Activated CD8-positive, alpha-beta memory T cell treated with anti-CD3 and anti-CD28 coated beads, Interleukin-2, amount 10 ng/mL, durations not matched to agents 7 days and 5 days (primary cell): ENCODE measurements at regions not wholly inside any gene's neighbourhood (a gene's known extent, or its start where the extent isn't known, plus 50 kb on each side); places are given as distances from the start of the nearest gene placed in this dataset.

Source experiments
- ATAC-seq: fragments of 150-1000 bp; cut with Tn5 transposase; one replicate; pipeline ENCODE4 v1.10.0; 2021; ENCODE audit warnings: moderate library complexity
- CTCF ChIA-PET: fragments of 350-600 bp; sonication (Branson Sonifier 250); formaldehyde crosslinking; loops from one replicate; lab custom pipeline; 2021; ENCODE audit warnings: antibody characterized with exemption; lab: Charles Lee
- DNase-seq: peaks from one replicate; pipeline ENCODE4 v3.0.0-alpha.2; 2020
- H3K27ac Mint-ChIP-seq: one replicate; pipeline ENCODE4 v1.8.0; 2021; ENCODE audit warnings: mild to moderate bottlenecking, mixed read lengths
- H3K27me3 Mint-ChIP-seq: one replicate; pipeline ENCODE4 v1.8.0; 2021; ENCODE audit warnings: mixed read lengths
- H3K36me3 Mint-ChIP-seq: one replicate; pipeline ENCODE4 v1.8.0; 2021; ENCODE audit warnings: mild to moderate bottlenecking, mixed read lengths
- H3K4me1 Mint-ChIP-seq: one replicate; pipeline ENCODE4 v1.8.0; 2021; ENCODE audit warnings: mixed read lengths
- H3K4me3 Mint-ChIP-seq: one replicate; pipeline ENCODE4 v1.8.0; 2021; ENCODE audit warnings: mild to moderate bottlenecking, moderate library complexity, mixed read lengths
- H3K9me3 Mint-ChIP-seq: one replicate; pipeline ENCODE4 v1.8.0; 2022; ENCODE audit warnings: low read depth, mixed read lengths

- CTCF ChIA-PET: no interaction called here
- Mint-ChIP-seq H3K27ac (no peak overlapping the region), H3K36me3 (no peaks in the 10 kb centered on the region), H3K4me3 (no peak overlapping the region), H3K4me1 (no peaks in the 10 kb centered on the region), H3K9me3 (no peaks in the 10 kb centered on the region), H3K27me3 (no peaks in the 10 kb centered on the region)
- DNase-seq (no peak), ATAC-seq (no peak)
These were observed 71.3 kb upstream of the PGRMC2 start for GRCh38 chr4:128358913-128359279.

- Mint-ChIP-seq H3K36me3 (no peaks in the 10 kb centered on the region), H3K27ac (no peak overlapping the region), H3K27me3 (no peaks in the 10 kb centered on the region), H3K4me3 (no peak overlapping the region), H3K9me3 (no peaks in the 10 kb centered on the region), H3K4me1 (no peaks in the 10 kb centered on the region)
- no peak for ATAC-seq
- CTCF ChIA-PET: no interaction called here
- DNase-seq: no peak
These were observed 70.8 kb upstream of the PGRMC2 start for GRCh38 chr4:128358231-128358912.

- Mint-ChIP-seq H3K9me3 (no peaks in the 10 kb centered on the region), H3K4me1 (no peaks in the 10 kb centered on the region), H3K27ac (no peak overlapping the region), H3K36me3 (no peaks in the 10 kb centered on the region), H3K4me3 (no peak overlapping the region), H3K27me3 (no peaks in the 10 kb centered on the region)
- DNase-seq (no peak), ATAC-seq (no peak)
- CTCF ChIA-PET: no interaction called here
These were observed 69.7 kb upstream of the PGRMC2 start for GRCh38 chr4:128357286-128357685.

GRCh38 chr4:128355305-128355704 lies 67.7 kb upstream of the PGRMC2 start:
- Mint-ChIP-seq H3K36me3 (no peaks in the 10 kb centered on the region), H3K9me3 (no peaks in the 10 kb centered on the region), H3K27me3 (no peaks in the 10 kb centered on the region), H3K4me1 (no peaks in the 10 kb centered on the region), H3K4me3 (no peak overlapping the region), H3K27ac (no peak overlapping the region)
- no peak for DNase-seq
- CTCF ChIA-PET: no interaction called here
- no peak for ATAC-seq

GRCh38 chr4:128354205-128354821 lies 66.7 kb upstream of the PGRMC2 start:
- CTCF ChIA-PET: no interaction called here
- Mint-ChIP-seq H3K9me3 (no peaks in the 10 kb centered on the region), H3K36me3 (no peaks in the 10 kb centered on the region), H3K27me3 (no peaks in the 10 kb centered on the region), H3K4me1 (no peaks in the 10 kb centered on the region), H3K4me3 (no peak overlapping the region), H3K27ac (no peak overlapping the region)
- ATAC-seq (no peak), DNase-seq (no peak)

- CTCF ChIA-PET: no interaction called here
- Mint-ChIP-seq H3K4me1 (no peaks in the 10 kb centered on the region), H3K27ac (no peak overlapping the region), H3K9me3 (no peaks in the 10 kb centered on the region), H3K4me3 (no peak overlapping the region), H3K36me3 (no peaks in the 10 kb centered on the region), H3K27me3 (no peaks in the 10 kb centered on the region)
- ATAC-seq (no peak), DNase-seq (no peak)
These were observed 66.2 kb upstream of the PGRMC2 start for GRCh38 chr4:128353791-128354190.

- Mint-ChIP-seq H3K9me3 (no peaks in the 10 kb centered on the region), H3K4me3 (no peak overlapping the region), H3K4me1 (no peaks in the 10 kb centered on the region), H3K27me3 (no peaks in the 10 kb centered on the region), H3K27ac (no peak overlapping the region), H3K36me3 (no peaks in the 10 kb centered on the region)
- no peak for DNase-seq
- CTCF ChIA-PET: no interaction called here
- no peak for ATAC-seq
These were observed 63.9 kb upstream of the PGRMC2 start for GRCh38 chr4:128351502-128351901.

- no peaks in the 10 kb centered on the region for H3K9me3 Mint-ChIP-seq
- ATAC-seq (no peak), DNase-seq (no peak)
- CTCF ChIA-PET: no interaction called here
- no peak overlapping the region for H3K4me3 Mint-ChIP-seq
- H3K4me1 Mint-ChIP-seq: no peaks in the 10 kb centered on the region
- H3K36me3 Mint-ChIP-seq: no peaks in the 10 kb centered on the region
- no peaks in the 10 kb centered on the region for H3K27me3 Mint-ChIP-seq
- H3K27ac Mint-ChIP-seq: no peak overlapping the region
These were observed 62.9 kb upstream of the PGRMC2 start for GRCh38 chr4:128350449-128351045.

- Mint-ChIP-seq H3K4me1 (no peaks in the 10 kb centered on the region), H3K4me3 (no peak overlapping the region), H3K27me3 (no peaks in the 10 kb centered on the region), H3K36me3 (no peaks in the 10 kb centered on the region), H3K9me3 (no peaks in the 10 kb centered on the region), H3K27ac (no peak overlapping the region)
- no peak for DNase-seq
- ATAC-seq: no peak
- CTCF ChIA-PET: no interaction called here
These were observed 62.3 kb upstream of the PGRMC2 start for GRCh38 chr4:128349921-128350320.

GRCh38 chr4:128347930-128348660 lies 60.5 kb upstream of the PGRMC2 start:
- H3K4me1 Mint-ChIP-seq: no peaks in the 10 kb centered on the region
- CTCF ChIA-PET: no interaction called here

GRCh38 chr4:128347175-128347868 lies 59.7 kb upstream of the PGRMC2 start:
- H3K36me3 Mint-ChIP-seq: no peaks in the 10 kb centered on the region
- ATAC-seq (no peak), DNase-seq (no peak)
- no peaks in the 10 kb centered on the region for H3K4me1 Mint-ChIP-seq
- CTCF ChIA-PET: no interaction called here
- no peak overlapping the region for H3K27ac Mint-ChIP-seq
- no peaks in the 10 kb centered on the region for H3K9me3 Mint-ChIP-seq
- H3K27me3 Mint-ChIP-seq: no peaks in the 10 kb centered on the region
- no peak overlapping the region for H3K4me3 Mint-ChIP-seq

More at GRCh38 chr4:128347930-128348660, 60.5 kb upstream of the PGRMC2 start:
- no peaks in the 10 kb centered on the region for H3K9me3 Mint-ChIP-seq
- no peaks in the 10 kb centered on the region for H3K27me3 Mint-ChIP-seq
- no peaks in the 10 kb centered on the region for H3K36me3 Mint-ChIP-seq
- H3K27ac Mint-ChIP-seq: no peak overlapping the region
- DNase-seq: no peak
- no peak for ATAC-seq
- no peak overlapping the region for H3K4me3 Mint-ChIP-seq

- no peaks in the 10 kb centered on the region for H3K4me1 Mint-ChIP-seq
- H3K36me3 Mint-ChIP-seq: no peaks in the 10 kb centered on the region
- H3K27me3 Mint-ChIP-seq: no peaks in the 10 kb centered on the region
- no peak overlapping the region for H3K4me3 Mint-ChIP-seq
- DNase-seq (no peak), ATAC-seq (no peak)
- CTCF ChIA-PET: no interaction called here
- H3K9me3 Mint-ChIP-seq: no peaks in the 10 kb centered on the region
- no peak overlapping the region for H3K27ac Mint-ChIP-seq
These were observed 58.6 kb upstream of the PGRMC2 start for GRCh38 chr4:128346054-128346716.

GRCh38 chr4:128345650-128346049 lies 58.0 kb upstream of the PGRMC2 start:
- Mint-ChIP-seq H3K27ac (no peak overlapping the region), H3K36me3 (no peaks in the 10 kb centered on the region), H3K27me3 (no peaks in the 10 kb centered on the region), H3K4me1 (no peaks in the 10 kb centered on the region), H3K9me3 (no peaks in the 10 kb centered on the region), H3K4me3 (no peak overlapping the region)
- CTCF ChIA-PET: no interaction called here
- ATAC-seq (no peak), DNase-seq (no peak)
